HG02763 (cell line): ENCODE measurements at regions not wholly inside any gene's neighbourhood (a gene's known extent, or its start where the extent isn't known, plus 50 kb on each side); places are given as distances from the start of the nearest gene placed in this dataset.
"Not testable (repeated sequence)": the region's sequence is repeated elsewhere in the genome, so short reads cannot be mapped to it uniquely, and the experiment has no call there.

Source experiments
- ATAC-seq: cut with Tn5 transposase; IDR thresholded peaks from one replicate; pipeline ENCODE4 v1.9.1; 2021; ENCODE audit warnings: mild to moderate bottlenecking, moderate library complexity; ENCODE audit not compliant: unreplicated experiment

DNA sequence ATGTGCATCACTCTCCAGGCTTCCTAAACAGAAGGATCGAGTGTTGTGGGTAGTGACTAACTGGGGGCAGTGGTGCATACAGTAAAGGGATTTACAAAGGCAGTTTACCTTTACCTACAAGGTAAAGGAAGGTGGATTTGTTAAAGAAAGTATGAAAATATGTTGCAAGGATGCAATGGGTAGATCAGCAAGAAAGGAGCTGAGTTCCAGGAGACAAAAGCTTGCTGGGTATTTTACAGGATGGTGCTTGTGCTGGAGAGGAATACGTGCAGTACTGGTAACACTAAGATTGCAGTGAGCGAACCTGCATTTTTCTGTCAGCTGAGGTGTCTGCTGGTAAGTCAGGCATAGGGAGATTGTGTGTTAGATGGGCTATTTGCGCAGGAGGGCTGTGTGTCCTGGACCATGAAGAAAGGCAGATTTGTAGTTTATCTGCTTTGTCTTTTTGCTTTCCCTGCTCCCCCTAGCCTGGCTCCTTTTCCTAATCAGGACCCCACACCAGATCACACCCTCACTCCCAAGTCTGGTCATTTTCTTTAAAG, 304.6 kb downstream of the THBS2 start:
- ATAC-seq = no peak

DNA sequence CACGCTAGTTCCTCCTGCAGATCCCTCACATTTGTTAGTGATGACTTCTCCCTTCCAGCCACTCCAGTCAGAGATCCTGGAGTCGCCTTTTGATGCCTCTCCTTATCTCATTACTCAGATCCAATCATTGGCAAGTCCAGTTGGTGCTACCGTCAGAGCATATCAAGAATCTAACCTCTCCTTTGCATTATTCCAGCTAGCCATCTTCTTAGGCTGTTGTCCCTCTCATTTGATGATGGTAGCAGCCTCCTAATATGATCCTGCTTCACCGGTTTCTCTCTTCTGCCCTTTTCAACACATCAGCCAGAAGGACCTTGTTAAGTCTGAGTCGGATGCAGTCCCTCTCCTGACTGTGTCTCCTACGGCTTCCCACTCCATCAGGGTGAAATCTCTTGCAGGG, 305.6 kb downstream of the THBS2 start:
- no peak for ATAC-seq

DNA sequence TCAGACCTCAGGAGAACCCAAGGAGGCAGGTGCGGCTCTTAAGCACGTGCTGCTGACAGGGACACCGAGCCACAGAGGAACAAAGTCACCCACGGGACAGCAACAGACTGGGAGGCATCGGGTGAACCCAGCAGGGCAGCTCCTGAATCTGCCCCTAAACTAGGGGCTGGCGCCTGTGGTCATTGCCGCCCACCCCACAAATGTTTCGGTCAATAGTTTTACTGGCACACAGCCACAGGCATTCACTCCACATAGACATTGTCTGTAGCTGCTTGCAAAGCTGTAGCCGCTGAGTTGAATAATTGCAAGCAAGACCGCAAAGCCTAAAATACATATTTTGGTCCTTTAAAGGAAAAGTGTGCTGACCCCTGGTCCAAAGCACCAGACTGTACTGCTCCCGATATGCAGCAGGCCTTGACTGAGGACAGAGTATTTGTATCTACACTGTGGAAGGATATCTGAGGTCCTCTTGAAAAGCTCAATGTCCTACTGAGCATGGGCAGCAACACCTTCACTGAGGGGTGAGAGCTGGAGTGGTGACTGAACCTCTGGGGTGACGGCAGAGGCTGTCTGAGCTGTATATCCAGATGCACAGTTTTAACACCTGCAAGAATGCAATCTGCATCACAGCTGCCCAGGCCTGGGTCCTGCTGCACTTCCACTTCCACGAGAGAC, 310.3 kb downstream of the THBS2 start:
- ATAC-seq = no peak

DNA sequence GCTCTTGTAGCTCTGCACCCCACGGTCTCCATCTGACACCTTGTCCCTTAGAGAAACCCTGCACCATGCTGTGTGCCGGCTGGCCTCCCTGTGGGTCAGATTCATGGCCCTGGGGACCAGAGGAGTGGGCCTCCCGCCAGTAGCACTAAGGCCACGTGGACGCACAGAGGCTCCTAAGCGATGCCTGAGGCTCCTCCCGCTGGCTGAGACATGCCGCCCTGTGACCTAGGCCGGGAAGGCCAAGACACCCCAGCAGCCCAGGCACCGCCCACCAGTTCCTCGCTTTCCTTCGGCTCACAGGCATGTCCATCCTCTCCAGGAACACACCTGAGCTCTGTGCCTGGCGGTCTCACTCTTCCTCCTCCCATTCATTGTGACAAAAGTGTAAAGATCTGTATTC, 311.0 kb downstream of the THBS2 start:
- no peak for ATAC-seq

DNA sequence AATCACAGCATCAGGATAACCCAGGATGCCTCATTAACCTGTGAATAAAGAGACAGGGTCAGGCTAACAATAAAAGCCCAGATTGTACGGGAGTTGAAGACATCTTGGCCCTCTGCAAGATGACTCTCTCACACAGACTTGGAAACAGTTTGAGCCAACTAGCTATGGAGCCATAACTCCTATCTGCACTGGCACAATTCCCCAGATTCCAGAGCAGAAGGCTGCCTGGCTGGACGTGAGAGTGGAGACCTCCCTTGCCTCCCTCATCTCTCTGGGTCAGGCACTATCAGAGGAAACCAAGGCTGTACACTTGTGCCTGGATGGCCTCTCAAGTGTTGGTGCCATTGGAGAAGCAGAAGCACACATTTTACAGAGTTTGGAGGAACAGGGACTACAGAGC, 312.6 kb downstream of the THBS2 start:
- ATAC-seq = no peak

DNA sequence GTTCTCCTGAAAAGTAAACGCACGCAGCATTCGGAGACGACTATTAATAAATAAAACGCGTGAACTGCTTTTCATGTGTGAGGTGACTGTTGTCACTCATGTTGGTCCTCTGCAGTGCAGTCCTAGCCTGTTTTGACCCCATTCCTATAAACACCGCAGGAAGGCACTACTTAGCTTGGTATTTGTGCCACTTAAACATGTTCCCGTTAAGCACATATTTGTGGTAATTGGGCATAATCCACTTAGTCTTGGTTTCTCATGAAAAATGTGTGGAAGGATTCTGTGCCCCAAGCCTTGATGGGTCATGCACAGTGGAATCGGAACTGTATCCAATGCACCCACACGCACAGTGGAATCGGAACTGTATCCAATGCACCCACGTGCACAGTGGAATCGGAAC, 313.9 kb downstream of the THBS2 start:
- no peak for ATAC-seq

DNA sequence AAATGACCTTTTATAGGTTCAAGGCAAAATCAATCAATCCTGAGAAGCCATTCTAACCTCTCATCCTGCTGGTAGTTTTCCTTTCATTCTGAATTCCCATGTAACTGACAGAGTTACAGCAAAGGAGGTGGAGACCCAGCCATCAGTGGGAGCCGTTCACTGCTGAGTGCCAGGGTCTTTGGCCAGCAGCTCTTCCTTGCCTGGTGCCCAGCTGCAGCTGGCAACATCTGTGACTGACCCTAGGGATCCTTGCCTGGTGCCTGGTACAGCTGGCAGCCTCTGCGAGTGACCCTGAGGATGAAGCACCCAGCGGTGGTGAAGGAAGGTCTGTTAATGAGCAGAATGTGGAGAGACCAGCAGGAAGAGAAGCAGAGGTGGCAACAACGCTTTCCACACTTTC, 314.6 kb downstream of the THBS2 start:
- no peak for ATAC-seq

DNA sequence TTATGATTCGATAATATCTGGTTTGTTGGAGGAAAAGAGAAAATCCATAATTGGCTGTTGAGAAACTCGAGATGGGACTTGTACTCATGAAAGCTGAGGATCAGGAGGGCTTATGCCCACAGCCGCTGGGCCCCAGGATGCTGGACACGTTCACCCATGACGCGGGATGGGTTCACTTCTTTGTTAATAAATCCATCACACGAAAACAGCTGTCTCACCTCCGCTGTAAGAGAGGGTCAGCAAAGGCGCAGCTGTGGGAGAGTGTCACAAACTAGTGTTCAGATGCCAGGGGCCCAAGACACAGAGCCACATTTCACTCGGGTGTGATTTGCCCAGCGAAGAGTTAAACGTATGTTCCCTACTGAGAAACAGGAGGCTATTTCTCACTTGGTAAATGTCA, 315.1 kb downstream of the THBS2 start:
- no peak for ATAC-seq

DNA sequence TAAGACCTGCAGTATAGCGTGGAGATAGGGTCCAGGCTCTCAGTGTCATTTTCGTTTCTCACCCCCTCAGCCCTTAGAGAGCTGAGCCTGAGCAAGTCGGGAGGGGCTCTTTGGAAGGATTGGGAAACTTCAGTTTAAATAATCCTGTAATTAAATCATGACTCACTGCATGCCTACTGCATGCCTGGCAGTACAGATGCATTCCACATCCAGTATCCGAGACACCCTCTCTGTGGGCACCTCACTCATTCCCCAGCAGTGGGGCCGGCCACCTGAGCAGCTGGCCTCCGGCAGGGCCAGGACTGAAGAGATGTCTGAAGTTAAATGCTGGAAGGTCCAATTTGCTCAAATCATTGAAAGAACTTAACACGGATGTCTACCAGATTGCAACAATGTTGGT, 316.6 kb downstream of the THBS2 start:
- ATAC-seq = no peak

DNA sequence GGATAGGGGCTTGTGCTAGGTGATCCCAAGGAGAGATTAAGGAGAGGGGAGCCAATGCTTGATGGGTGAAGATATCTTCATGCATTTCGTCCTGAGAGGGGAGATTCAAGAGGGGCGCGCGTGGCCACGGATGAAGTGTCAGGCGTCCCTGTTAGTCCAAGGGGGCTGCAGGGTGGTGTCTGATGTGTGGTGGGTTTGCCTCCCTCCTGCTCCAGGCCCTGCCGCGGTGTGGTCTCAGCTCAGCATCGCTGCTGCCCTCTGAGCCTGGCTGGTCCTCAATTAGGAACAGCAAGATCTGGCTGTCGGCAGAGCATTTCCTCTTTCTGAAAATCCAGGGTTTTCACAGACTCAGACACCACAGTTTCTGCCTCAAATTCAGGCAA, 318.0 kb downstream of the THBS2 start:
- ATAC-seq = no peak

DNA sequence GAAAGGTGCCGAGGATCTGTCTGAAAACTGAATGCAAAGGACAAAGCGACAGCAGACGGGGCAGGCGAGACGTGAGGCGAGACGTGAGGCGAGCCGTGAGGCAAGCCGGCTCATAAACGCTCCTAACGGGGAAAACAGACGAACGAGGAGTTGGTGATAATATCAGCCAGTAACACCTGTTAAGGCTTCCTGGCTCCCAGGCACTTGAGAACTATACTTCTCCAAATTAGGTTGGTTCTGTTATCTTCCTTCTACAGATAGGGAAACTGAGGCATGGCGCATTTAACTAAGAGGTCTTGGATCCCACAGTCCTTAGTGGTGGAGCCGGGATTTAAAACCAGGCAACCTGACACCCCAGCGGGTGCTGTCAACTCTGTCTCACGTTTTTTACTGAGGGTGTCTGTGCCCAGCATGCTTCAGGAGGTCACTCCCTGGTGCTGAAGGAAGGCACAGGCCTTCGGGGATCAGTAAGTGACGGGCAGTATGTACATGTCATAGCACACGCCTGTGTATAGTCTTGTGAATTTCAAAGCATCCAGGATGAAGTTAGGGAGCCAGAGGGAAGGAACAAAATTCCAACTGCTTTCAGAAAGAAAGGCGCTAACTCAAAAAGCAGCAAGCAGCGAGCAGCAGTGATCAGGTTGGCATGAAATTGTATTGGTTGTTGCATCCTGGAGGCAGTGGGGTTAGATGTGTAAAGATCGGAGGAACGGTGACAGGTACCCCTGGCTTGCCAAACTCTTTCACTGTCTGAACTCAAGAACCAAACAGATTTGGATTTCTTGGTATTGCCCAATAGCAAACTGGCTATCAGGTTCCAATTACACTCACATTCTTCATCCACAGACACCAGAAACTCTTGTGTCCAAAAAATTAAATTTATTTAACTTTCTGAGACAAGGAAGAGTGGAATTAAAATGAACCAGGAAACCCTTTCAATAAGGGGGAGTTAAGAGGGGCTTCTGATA, 318.7 kb downstream of the THBS2 start:
- ATAC-seq = no peak

DNA sequence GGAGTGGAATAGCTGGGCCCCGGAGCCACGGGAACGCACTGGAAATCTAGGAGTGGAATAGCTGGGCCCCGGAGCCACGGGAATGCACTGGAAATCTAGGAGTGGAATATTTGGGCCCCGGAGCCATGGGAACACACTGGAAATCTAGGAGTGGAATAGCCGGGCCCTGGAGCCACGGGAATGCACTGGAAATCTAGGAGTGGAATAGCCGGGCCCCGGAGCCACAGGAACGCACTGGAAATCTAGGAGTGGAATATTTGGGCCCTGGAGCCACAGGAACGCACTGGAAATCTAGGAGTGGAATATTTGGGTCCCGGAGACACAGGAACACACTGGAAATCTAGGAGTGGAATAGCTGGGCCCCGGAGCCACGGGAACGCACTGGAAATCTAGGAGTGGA, 321.5 kb downstream of the THBS2 start:
- not testable (repeated sequence) for ATAC-seq

DNA sequence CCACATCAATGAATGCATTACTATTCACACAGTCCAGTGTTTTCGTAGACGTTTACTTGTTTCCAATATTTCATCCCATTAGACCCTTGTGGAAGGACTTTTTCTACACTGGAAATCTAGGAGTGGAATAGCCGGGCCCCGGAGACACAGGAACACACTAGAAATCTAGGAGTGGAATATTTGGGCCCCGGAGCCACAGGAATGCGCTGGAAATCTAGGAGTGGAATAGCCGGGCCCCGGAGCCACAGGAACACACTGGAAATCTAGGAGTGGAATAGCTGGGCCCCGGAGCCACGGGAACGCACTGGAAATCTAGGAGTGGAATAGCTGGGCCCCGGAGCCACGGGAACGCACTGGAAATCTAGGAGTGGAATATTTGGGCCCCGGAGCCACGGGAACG, 322.6 kb downstream of the THBS2 start:
- ATAC-seq = not testable (repeated sequence)

DNA sequence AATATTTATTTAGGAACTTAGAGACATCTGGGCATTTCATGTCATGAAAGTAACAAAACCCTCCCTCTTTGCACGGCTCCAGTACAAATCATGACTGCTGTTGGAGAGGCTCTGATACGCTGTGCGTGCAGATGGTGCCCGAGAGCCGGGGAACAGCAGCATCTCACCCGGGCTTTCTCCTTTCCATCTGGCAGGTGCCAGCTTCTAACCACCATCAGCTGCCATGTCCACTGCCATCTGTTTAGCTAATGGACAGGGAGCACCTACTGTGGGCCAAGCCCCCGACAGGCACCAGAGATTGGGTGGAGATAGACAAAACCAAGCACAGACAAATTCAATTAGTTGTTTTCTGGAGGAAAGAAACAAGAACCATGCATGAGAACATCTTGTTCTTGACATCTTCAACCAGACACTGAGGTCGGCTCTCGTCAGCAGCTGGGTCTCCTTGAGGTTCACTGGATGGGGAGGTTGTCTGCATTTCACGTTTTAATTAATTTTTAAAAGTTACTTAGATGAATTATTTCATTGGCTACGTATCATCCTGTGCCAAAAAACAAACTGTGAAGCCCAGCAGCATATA, 323.7 kb downstream of the THBS2 start:
- no peak for ATAC-seq

DNA sequence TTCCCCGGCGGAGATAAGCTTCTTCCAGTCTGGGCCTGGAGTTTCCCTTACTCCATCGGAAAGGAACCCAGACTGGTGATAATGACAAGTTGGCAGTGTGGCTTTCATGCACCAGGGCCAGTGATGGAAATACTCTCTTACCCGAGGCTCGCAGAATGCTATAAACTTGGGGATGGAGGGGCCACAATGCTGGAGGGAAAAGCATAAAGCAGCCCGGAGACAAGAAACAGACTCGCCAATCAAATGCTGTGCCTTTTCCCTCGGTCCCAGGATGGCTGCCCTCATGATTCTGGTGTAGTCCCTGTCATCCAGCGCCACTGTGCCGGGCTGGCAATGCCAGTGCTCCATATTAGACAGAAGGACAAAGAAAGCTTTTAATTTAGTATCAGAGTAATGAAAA, 325.6 kb downstream of the THBS2 start:
- no peak for ATAC-seq

DNA sequence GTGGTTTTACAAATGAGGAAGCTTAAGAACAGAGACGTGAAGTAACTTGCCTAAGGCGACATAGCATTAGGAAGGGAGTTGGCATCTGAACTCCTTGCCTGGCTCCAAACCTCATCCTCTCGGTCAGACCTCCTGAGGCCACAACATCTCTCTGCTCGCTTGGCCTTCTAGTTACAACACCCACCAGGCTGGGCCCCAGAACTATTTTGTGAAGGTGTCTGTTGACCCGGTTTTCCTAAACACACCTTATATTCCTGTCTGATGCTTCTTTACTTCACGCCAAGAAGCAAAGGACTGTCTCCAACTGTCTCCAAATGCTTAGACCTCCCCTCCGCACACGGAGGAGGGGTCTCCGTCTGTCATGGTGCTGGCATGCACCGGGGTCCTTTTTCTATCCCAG, 326.6 kb downstream of the THBS2 start:
- ATAC-seq = no peak

DNA sequence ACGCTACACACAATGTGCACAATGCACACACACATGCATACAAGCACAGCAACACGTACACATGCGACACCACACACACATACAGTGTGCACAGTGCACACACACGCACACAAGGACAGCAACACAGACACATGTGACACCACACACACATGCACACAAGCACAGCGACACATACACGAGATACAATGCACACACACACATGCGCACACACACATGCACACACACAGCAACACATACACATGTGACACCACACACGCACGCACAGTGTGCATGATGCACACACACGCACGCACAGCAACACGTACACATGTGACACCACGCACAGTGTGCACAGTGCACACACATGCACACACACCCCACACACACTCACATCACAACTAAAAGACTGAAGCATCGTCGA, 327.3 kb downstream of the THBS2 start:
- no peak for ATAC-seq

DNA sequence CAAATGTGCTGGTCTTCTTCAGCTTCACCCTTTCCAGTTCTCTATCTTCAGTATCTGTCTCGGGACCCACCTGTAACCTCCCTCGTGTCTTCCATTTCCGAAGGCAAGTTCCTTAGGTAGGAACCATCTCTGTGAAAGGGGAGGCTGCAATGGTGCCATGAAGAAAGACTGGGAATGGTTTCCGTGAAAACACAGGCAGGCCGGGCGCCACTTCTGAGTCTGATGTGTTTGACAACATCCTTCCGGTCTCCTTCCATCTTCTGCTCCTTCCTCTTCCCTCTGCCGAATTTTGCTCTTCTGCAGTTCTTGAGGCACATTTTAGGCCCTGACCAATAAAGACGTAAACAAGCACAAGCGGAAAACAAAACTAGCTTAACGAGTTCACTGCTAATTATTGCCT, 328.0 kb downstream of the THBS2 start:
- ATAC-seq = no peak

DNA sequence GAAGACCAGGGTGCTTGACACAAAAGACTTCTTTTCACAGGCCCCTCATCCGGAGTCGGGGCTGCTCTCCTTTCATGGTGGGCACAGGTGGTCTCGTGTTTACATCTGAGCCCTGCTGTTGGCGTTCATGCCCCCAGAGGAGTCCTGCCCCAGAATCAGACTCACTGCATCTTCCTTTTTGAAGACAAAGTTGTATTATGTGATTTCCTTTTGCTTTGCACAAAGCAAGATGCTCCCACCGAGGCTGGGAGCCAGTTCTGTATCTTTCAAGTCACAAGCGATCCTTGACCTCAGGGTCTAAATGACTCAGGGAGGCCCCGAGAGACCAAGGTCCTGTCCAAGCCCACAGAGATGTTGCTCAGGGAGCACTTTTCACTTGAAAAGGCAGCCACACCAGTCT, 330.5 kb downstream of the THBS2 start:
- ATAC-seq = no peak

DNA sequence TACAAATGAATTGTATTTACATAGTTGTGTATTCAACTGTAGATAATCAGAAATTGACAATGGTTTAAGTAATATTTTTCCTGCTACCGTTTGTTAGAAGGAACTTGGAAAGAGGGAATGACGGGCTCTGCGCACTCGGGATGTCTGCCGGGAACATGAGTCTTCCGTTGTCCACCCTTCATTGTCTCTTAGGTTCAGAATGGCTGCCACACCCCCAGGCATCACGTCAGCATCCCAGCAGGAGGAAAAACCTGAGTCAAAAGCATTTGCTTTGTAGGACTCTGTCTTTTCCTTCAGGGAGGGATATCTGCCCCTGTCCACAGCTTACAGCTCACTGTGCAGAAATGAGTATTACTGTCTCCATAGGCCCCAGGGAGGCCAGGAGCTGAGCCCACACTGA, 331.2 kb downstream of the THBS2 start:
- ATAC-seq = no peak

DNA sequence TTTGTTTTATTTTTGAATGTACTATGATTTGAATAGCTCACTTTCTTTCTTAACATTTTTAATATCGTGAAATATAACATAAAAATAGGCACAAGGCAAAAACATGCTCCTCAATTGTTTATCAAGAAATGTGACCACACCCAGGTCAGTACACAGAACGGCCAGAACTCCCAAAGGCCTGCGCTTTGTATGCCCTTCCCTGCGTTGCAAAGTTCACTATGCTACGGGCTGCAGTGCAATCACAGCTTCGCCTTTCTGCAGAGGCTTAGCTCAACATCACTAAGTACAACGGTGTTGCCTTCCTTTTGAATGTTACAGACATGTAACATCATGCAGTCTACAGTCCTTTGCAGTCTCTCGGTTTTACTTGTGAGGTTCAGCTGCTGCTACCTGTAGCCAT, 333.4 kb downstream of the THBS2 start:
- ATAC-seq = no peak
